GM10266 (cell line): ENCODE measurements at regions not wholly inside any gene's neighbourhood (a gene's known extent, or its start where the extent isn't known, plus 50 kb on each side); places are given as distances from the start of the nearest gene placed in this dataset.

Experiments used
- DNase-seq: peaks from one replicate; pipeline ENCODE4 v3.0.0; 2012; ENCODE audit errors: extremely low spot score
- CTCF ChIP-seq: IDR thresholded peaks from 2 replicates; pipeline ENCODE4 v1.5.1; 2012; ENCODE audit warnings: mild to moderate bottlenecking, low read depth; ENCODE audit not compliant: control insufficient read depth, insufficient read depth; ENCODE audit errors: missing control alignments

GRCh38 chr1:168910403-168910802 lies 181.4 kb upstream of the DPT start:
- no peak for DNase-seq
- no peak for TF ChIP-seq CTCF

GRCh38 chr1:168911370-168911769 lies 182.4 kb upstream of the DPT start:
- no peak for TF ChIP-seq CTCF
- DNase-seq = no peak

GRCh38 chr1:168913711-168914463 lies 184.9 kb upstream of the DPT start:
- no peak for TF ChIP-seq CTCF
- no peak for DNase-seq

- TF ChIP-seq CTCF = no peak
- no peak for DNase-seq
Observed at GRCh38 chr1:168917309-168917708, 188.3 kb upstream of the DPT start.

- TF ChIP-seq CTCF = no peak
- DNase-seq = no peak
Observed at GRCh38 chr1:168917796-168918195, 188.7 kb upstream of the ATP1B1 start.

- TF ChIP-seq CTCF = no peak
- DNase-seq = no peak
Observed at GRCh38 chr1:168918860-168919741, 187.4 kb upstream of the ATP1B1 start.
